DMS153 (cell line): ENCODE measurements at regions not wholly inside any gene's neighbourhood (a gene's known extent, or its start where the extent isn't known, plus 50 kb on each side); places are given as distances from the start of the nearest gene placed in this dataset.

Experiments
- DNase-seq: peaks from one replicate; lab custom pipeline; 2025; lab: John Stamatoyannopoulos, UW

DNA sequence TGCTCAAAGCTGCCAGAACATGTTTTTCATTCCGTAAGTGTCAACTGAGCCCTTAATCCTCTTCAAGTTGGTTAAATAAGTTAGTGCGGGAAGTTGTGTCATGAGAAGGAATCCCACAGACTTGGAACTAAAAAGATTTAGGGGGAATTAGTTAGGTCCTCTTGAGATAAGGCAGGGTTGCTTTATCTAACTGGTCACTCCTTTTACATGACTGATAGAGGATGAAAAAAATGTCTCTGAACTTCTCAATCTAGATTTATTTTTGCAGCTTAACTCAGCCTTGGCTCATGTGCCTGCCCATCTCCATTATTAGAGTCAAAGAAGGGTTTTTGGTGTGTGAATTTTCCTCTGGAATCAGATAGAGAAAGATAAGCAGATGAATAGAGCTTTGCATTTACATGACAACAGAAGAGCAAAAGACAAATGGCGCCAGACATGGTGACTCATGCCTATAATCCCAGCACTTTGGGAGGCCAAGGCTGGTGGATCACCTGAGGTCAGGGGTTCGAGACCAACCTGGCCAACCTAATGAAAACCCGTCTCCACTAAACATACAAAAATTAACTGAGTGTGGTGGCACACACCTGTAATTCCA, 882.9 kb downstream of the RPA4 start:
- no peak for DNase-seq

DNA sequence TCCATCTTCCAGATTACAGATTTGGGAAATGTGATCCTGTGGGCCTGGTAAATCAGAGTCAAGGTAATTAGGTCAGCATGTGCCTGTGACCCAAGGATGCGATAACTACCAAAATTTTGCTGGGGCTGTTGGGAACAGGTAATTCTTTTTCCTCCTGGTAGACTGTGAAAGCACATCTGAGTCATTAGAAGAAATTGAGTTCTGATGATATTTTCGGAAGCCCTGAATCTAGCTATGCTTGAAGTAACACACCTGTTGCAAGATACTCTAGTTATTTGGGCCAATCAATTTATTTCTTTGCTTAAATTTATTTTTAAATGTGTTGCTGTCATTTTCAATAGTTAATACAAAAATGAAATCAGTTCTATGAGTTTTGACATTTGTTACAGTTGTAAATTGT, 903.6 kb downstream of the RPA4 start:
- DNase-seq = no peak

DNA sequence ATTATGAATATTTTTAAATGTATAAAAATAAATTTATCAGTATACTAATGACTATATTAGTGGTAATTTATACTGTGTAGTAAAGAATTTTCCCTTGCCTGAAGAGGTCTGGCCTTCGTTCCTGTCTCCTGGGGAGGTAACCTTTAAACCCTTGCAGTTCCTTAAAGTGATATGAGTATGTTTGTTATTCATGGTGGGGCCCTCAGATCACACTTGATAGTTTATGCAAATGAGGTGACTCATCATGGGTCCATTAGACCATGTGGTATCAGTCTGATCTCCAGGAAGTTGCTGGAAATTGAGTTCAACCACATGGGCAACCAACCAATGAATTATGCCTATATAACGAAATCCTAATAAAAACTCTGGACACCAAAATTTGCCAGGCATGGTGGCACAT, 904.1 kb downstream of the RPA4 start:
- no peak for DNase-seq

DNA sequence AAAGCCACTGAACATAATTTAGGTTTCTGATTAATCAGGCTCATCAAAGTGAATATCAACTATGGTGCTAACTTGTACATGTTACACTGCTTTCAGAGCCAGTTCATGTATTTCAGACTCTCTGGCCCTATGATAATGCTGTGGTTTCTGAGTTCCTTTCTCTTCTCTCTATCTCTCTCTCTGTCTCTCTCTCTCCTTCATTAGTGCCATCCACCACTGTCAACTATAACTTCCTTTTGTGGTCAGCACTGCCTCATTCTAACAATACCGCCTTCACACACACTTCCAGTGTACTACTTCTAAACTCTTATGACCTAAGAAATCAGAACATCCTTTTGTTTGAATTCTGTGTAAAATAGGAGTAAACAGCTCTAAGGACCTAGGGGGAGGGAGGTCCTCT, 907.1 kb downstream of the RPA4 start:
- no peak for DNase-seq

DNA sequence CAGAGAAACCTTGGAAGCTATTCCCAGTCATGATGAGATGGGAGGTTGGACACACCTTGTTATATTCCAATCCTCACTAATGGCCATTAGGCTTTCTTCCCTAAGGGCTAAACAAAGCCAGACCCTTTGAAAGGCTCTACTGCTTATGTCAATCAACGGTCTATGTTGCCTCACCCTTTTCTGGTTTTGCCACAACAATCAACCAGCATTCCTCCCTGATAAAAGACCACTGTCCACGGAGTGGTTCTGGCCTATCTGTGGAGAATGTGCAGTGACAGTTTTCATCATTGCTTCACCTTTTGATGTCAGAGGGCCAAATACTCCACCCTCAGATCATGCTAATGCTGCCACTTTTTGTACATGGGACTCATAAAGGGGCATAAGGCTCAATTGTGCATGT, 913.4 kb downstream of the RPA4 start:
- DNase-seq = no peak

DNA sequence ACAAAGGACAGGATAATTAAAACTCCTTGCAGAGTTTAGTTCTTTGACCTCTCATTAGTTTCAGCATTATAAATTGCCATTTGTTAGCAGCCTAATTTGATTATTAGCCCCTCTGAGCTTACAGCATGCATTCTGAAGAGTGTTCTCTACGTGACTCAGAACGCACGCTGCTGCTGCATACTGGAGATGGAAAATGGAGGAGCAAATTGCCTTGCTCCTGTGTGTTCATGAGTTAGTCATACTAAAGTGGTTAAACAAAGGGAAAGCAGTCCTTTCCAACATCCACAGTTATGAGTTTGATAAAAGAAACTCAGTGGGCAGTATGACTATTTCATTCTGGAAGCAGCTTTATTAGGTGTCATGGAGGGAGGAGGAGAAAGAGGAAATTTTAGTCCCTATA, 922.5 kb downstream of the RPA4 start:
- no peak for DNase-seq

DNA sequence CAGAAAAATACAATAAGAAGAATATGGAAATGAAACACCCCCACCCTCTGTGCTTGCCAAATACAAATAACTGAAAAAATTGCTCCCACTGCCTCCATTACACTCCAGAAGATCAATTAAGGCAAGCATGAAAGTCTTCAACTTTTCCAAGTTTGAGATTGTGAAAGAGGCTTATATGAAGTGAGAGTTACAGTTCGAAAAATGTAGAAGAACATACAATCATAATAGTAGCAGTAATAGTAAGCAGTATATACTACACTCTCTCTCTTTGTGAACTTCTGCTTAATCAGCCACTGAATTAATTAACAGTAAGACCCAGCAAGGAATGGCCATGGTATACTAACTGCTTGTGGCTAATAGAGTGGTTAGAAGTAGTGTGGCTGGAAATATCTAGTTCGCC, 923.2 kb downstream of the RPA4 start:
- no peak for DNase-seq

DNA sequence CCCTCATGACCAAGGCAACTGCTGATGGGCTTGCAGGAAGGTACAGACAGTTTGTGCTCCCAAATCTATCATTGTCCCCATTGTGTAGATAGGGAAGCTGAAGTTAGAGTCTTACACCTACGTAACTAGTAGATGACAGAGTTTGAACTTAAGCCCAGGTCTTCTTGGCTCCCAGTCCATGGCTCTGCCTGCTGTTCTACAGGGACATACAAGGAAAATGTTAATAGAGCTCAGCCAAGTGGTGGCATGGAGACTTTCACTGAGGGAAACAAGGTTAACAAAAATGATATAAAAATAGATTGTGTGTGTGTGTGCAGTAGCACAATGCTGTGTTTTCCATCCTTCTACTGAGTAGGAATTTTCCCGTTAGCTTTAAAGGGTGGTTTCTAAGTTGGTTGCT, 936.5 kb downstream of the RPA4 start:
- DNase-seq = no peak

DNA sequence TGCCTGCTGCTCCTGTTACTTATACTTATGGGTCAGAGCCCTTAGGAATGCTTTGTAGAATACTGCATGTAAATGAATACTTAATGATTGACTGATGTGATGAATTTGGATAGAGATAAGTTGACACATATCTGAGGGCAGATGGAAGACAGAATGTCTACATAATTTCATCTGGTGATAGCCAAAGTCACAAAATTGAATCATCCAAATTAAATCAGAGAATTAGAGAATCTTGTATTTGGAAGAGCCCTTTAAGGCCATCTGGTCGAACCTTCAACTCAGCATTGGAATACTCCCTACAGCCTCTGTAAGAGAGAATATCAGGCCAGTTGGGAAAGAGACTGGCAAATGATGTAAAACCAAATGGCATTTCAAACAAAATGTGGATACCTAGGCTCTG, 944.8 kb downstream of the RPA4 start:
- no peak for DNase-seq

DNA sequence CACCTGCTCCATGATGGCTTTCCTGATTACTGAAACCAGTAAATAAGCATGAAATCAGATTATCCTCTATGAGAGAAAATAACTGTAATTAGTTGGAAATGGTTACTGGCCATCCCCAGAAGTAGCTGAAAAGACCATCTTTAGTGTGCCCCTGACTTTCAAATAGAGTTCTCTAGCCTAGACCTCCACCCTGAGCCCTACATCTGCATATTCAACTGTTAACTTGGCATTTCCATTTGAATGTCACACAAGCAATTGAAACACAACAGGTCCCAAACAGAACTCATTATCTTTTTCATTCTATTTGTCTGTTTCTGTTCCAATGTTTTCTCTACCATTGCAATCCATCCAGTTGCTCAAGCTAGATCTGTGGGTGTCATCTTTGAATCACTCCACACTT, 952.3 kb downstream of the RPA4 start:
- DNase-seq = no peak

DNA sequence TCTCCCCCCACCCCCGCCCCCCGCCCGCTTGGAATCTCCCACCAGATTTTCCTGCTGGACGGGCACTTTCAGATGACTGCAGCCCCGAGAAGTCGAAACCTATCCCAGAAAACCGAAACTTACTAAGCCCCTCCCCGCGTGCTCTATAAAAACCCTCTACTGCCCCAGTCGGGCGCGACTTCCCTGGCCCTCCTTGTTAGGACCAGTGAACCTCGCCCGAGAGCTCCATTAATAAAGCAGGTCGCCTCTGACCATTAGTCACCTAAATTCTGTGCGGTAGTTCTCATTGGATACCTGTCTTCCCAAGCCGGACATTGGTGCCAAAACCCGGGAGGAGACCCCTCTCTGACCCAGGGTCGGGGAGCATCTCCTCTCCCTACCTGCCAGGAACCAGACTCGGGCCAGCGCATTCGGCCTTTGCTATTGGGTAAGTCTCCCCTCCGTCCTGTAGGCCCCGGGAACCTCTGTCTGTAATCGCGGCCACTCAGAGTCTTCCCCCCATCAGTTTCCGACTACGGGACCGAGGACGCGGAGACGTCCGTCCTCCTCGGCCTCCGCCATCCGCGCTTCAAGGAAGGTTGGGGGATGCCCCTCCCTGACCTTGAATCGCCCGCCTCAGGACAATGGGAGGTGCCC, 958.0 kb downstream of the RPA4 start:
- DNase-seq = no peak

DNA sequence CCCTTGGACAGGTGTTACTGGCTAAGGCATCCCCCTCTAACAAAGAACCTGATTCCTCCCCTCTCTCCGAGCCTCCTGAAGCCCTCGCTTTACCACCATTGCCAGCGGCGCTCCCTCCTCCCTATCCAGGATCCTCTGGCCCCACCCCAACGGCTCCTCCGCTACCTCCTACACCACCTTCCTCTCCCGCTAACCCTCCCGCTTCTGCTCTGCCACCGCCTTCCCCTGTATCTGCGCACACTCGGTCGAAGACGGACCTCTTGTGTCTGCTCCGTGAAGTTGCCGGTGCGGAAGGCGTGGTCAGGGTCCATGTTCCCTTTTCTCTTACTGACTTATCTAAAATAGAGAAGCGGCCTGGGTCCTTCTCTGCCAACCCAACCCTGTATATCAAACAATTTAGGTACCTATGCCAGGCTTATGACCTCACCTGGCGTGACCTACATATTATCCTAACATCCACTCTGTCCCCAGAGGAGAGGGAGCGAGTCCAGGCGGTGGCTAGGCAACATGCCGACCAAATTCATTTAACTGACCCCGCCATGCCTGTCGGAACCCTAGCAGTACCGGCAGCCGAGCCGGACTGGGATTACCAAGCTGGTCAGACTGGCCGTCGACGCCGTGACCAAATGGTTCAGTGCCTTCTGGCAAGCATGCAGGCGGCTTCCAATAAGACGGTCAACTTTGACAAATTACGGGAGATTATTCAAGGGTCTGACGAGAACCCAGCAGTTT, 958.9 kb downstream of the RPA4 start:
- no peak for DNase-seq

DNA sequence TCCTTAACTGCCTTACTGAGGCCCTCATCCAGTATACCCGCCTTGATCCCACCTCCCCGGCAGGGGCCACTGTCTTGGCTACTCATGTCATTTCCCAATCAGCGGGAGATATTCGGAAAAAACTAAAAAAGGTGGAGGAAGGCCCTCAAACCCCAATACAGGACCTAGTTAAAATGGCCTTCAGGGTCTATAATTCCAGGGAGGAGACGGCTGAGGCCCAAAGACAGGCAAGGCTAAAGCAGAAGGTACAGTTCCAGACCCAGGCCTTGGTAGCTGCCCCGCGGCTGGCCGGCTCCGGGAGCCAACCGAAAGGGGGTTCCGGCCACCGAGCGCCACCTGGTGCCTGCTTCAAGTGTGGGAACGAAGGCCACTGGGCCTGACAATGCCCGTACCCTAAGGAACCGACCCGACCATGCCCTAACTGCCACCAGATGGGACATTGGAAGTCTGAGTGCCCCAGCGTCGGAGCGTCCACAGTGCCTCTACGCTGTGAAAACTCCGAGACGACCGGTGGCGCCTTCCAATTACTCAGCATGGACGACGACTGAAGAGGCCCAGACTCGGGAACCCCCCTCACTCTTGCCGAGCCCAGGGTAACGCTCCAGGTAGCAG, 959.6 kb downstream of the RPA4 start:
- DNase-seq = no peak

DNA sequence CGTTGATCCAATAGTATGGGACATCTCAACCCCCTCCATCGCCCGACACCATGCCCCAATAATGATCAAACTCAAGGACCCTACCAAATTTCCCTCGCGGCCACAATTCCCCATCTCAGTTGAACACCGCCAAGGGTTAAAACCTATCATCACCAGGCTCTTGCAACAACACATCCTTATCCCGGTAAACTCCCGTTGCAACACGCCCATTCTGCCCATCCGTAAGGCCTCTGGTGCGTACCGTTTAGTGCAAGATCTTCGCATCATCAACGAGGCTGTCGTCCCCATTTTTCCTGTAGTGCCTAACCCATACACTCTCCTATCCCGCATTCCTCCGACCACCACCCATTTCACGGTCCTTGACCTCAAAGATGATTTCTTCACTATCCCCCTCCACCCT, 960.5 kb downstream of the RPA4 start:
- no peak for DNase-seq

DNA sequence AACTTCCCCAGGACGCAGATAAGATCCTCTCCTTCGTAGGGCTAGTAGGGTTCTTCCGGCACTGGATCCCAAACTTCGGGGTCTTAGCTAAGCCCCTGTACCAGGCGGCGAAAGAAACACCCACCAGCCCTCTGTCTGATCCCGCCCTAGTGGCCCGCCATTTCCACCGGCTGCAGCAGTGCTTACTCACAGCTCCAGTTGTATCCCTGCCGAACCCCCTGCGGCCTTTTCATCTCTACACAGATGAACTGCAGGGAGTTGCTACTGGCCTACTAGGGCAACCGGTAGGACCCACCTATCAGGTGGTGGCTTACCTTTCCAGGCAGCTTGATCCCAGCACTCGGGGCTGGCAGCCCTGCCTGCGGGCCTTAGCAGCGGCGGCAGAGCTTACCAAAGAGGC, 961.2 kb downstream of the RPA4 start:
- DNase-seq = no peak

DNA sequence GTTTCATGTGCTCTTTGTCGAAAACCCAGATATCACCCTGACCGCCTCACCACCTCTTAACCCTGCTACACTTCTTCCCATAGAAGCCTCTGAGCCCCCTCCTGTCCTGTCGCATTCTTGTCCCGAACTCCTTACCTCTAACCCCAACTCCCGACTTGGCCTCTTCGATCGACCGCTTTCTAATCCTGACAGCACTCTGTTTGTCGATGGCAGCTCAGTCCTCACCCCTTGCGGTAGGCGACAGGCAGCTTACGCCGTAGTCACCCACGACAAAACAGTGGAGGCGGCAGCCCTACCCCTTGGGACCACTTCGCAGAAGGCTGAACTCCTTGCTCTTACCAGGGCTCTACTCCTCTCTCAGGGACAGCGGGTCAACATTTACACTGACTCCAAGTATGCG, 961.7 kb downstream of the RPA4 start:
- no peak for DNase-seq

DNA sequence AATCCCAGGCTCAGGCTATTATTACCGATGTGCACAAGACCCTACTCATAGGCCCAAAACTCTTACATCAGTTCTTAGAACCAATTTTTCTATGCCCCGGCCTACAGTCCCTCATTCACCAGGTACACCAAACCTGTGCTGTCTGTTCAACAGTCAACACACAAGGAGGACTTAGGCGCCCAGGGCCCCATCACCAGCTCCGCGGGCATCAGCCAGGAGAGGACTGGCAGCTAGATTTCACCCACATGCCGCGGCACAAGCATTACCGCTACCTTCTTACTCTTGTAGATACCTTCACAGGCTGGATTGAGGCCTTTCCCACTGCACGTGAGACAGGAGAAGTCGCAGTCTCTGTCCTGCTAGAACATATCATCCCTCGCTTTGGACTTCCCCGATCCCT, 962.5 kb downstream of the RPA4 start:
- no peak for DNase-seq

DNA sequence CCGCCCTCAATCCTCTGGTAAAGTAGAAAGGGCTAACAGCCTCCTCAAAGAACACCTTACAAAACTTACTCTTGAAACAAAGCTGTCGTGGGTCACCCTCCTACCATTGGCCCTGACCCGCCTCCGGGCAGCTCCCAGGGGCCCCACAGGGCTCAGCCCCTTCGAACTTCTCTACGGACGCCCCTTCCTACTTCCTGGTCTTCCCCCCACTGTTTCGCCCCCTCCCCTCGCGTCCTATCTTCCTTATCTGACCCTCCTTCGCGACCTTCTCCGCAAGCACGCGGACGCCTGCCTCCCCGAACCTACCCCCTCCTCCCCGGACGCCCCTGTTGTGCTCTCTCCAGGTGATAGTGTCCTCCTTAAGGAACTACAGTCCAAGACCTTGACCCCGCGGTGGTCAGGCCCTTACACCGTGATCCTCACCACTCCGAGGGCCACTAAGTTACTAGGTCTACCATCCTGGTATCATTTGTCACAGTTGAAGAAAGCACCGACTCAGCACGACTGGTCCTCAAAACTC, 963.1 kb downstream of the RPA4 start:
- DNase-seq = no peak

DNA sequence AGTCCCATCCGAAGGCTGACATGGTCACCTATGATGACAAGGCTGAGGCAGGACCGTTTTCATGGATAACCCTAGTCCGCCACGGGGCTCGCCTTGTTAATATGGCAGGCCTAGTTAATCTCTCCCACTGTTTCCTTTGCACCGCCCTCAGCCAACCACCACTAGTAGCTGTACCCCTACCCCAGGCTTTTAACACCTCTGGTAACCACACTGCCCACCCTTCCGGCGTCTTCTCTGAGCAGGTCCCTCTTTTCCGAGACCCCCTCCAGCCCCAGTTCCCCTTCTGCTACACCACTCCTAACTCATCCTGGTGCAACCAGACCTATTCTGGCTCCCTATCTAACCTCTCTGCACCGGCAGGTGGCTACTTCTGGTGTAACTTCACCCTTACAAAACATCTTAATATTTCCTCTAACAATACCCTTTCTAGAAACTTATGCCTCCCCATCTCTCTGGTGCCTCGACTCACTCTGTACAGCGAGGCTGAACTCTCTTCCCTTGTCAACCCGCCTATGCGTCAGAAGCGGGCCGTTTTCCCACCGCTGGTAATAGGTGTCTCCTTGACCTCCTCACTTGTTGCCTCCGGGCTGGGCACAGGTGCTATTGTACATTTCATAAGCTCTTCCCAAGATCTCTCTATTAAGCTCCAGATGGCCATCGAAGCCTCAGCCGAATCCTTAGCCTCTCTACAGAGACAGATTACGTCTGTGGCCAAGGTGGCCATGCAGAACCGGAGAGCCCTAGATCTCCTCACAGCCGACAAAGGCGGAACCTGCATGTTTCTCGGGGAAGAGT, 964.4 kb downstream of the RPA4 start:
- DNase-seq = no peak

DNA sequence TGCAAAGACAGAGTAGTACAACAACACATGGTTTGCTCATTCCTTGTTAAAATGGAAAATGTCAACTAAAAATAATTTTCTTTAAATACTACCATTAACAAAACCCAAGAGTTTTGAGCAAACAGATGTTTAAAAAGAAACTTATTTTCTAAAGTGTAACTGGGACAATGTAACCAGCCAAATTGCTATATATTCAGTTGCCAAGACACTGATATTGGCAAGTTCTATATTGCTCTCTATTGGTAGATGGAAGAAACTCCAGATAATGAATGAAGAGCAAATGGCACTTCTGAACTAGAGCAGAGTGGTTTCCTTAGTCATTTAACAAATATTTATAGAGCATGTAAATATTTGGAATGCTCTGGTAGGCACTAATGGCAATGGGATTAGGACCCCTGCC, 966.2 kb downstream of the RPA4 start:
- no peak for DNase-seq

DNA sequence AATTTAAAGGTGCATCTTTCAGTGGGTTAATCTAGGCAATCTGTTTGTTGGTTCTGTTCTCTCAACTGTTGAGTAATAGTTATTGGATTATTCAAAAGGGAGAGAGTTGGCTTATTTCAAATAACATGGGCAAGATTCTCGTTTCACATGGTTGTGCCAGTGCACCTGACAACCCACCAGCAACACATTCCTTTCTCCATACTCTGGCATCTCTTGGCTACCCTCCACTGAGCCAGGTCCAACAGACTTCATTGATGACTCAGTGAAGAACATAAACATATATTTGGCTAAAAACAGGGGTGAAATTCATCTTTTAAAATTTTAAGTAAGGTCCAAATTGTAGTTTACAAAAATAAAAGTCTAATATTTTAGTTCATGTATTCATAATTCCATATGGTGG, 967.2 kb downstream of the RPA4 start:
- DNase-seq = no peak

DNA sequence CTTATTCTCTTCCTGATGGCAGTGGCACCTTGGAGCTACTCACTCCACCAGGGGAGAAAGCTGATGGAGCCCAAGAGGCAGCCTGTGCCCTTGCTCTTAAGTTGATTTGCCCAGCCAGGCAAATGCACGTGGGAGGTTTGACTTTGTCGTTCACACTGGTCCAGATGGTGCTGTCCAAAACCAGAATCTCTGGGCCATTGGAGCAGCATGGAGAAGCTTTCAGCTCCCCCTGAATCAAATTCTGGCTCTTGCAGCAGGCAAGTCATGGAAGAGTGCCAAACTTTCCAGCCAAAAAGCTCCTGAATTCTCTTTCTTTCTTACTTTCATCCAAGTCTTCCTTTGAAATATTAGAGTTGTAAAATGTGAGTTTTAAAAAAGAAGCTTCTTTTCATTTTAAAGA, 970.4 kb downstream of the RPA4 start:
- no peak for DNase-seq
